Activated T-cell treated with anti-CD3 and anti-CD28 coated beads, Interleukin-2, amount 50 U/mL, for 24 hours (primary cell): ENCODE measurements at regions not wholly inside any gene's neighbourhood (a gene's known extent, or its start where the extent isn't known, plus 50 kb on each side); places are given as distances from the start of the nearest gene placed in this dataset.
"Not testable (repeated sequence)": the region's sequence is repeated elsewhere in the genome, so short reads cannot be mapped to it uniquely, and the experiment has no call there.

Experiments
- DNase-seq: peaks from one replicate; pipeline ENCODE4 v3.0.0-alpha.2; 2020
- H3K27ac Mint-ChIP-seq: 2 replicates; pipeline ENCODE4 v1.8.0; 2020; ENCODE audit warnings: mild to moderate bottlenecking, mixed read lengths
- H3K27me3 Mint-ChIP-seq: 2 replicates; pipeline ENCODE4 v1.8.0; 2020; ENCODE audit warnings: mixed read lengths
- H3K36me3 Mint-ChIP-seq: 2 replicates; pipeline ENCODE4 v1.8.0; 2020; ENCODE audit warnings: low read depth, mixed read lengths
- H3K4me1 Mint-ChIP-seq: 2 replicates; pipeline ENCODE4 v1.8.0; 2020; ENCODE audit warnings: low read depth, mixed read lengths
- H3K4me3 Mint-ChIP-seq: 2 replicates; pipeline ENCODE4 v1.8.0; 2020; ENCODE audit warnings: mild to moderate bottlenecking, moderate library complexity, mixed read lengths
- H3K9me3 Mint-ChIP-seq: 2 replicates; pipeline ENCODE4 v1.8.0; 2020; ENCODE audit warnings: mixed read lengths

GRCh38 chr21:17387030-17387617, 125.7 kb upstream of the CXADR start:
- Mint-ChIP-seq H3K9me3 (no peaks in the 10 kb centered on the region), H3K27me3 (peaks cover 6% of the 10 kb centered on the region), H3K27ac (no peak overlapping the region), H3K36me3 (no peaks in the 10 kb centered on the region), H3K4me1 (no peaks in the 10 kb centered on the region), H3K4me3 (no peak overlapping the region)
- DNase-seq: no peak

- H3K27me3 Mint-ChIP-seq: peaks cover 6% of the 10 kb centered on the region
- H3K27ac Mint-ChIP-seq: no peak overlapping the region
- no peaks in the 10 kb centered on the region for H3K9me3 Mint-ChIP-seq
- no peak for DNase-seq
- H3K4me1 Mint-ChIP-seq: no peaks in the 10 kb centered on the region
- no peak overlapping the region for H3K4me3 Mint-ChIP-seq
- no peaks in the 10 kb centered on the region for H3K36me3 Mint-ChIP-seq
Observed at GRCh38 chr21:17388226-17388625, 124.6 kb upstream of the CXADR start.

GRCh38 chr21:17389311-17389710, 123.5 kb upstream of the CXADR start:
- H3K9me3 Mint-ChIP-seq: no peaks in the 10 kb centered on the region
- no peak overlapping the region for H3K27ac Mint-ChIP-seq
- no peaks in the 10 kb centered on the region for H3K4me1 Mint-ChIP-seq

GRCh38 chr21:17390569-17390968, 122.3 kb upstream of the CXADR start:
- Mint-ChIP-seq H3K9me3 (no peaks in the 10 kb centered on the region), H3K36me3 (no peaks in the 10 kb centered on the region), H3K27me3 (peaks cover 4% of the 10 kb centered on the region), H3K27ac (no peak overlapping the region), H3K4me1 (no peaks in the 10 kb centered on the region), H3K4me3 (no peak overlapping the region)
- no peak for DNase-seq

More at GRCh38 chr21:17389311-17389710, 123.5 kb upstream of the CXADR start:
- Mint-ChIP-seq H3K4me3 (no peak overlapping the region), H3K36me3 (no peaks in the 10 kb centered on the region), H3K27me3 (peaks cover 6% of the 10 kb centered on the region)
- no peak for DNase-seq

GRCh38 chr21:17391811-17392340, 121.0 kb upstream of the CXADR start:
- DNase-seq: no peak
- Mint-ChIP-seq H3K9me3 (no peaks in the 10 kb centered on the region), H3K27me3 (no peaks in the 10 kb centered on the region), H3K4me3 (no peak overlapping the region), H3K27ac (no peak overlapping the region), H3K4me1 (no peaks in the 10 kb centered on the region), H3K36me3 (no peaks in the 10 kb centered on the region)

- no peaks in the 10 kb centered on the region for H3K4me1 Mint-ChIP-seq
- no peaks in the 10 kb centered on the region for H3K27me3 Mint-ChIP-seq
- H3K9me3 Mint-ChIP-seq: no peaks in the 10 kb centered on the region
- H3K4me3 Mint-ChIP-seq: no peak overlapping the region
- H3K36me3 Mint-ChIP-seq: no peaks in the 10 kb centered on the region
- no peak for DNase-seq
- no peak overlapping the region for H3K27ac Mint-ChIP-seq
Observed at GRCh38 chr21:17393413-17393812, 119.4 kb upstream of the CXADR start.

- Mint-ChIP-seq H3K36me3 (no peaks in the 10 kb centered on the region), H3K9me3 (no peaks in the 10 kb centered on the region), H3K4me3 (no peak overlapping the region), H3K4me1 (no peaks in the 10 kb centered on the region), H3K27ac (no peak overlapping the region), H3K27me3 (peaks cover 3% of the 10 kb centered on the region)
- no peak for DNase-seq
Observed at GRCh38 chr21:17396948-17397347, 115.9 kb upstream of the CXADR start.

GRCh38 chr21:17397703-17398102, 115.1 kb upstream of the CXADR start:
- no peaks in the 10 kb centered on the region for H3K4me1 Mint-ChIP-seq
- no peaks in the 10 kb centered on the region for H3K9me3 Mint-ChIP-seq
- H3K4me3 Mint-ChIP-seq: no peak overlapping the region
- DNase-seq: no peak
- peaks cover 3% of the 10 kb centered on the region for H3K27me3 Mint-ChIP-seq
- H3K36me3 Mint-ChIP-seq: no peaks in the 10 kb centered on the region
- H3K27ac Mint-ChIP-seq: no peak overlapping the region

- H3K4me1 Mint-ChIP-seq, H3K9me3 Mint-ChIP-seq, H3K4me3 Mint-ChIP-seq, H3K27me3 Mint-ChIP-seq, DNase-seq, H3K27ac Mint-ChIP-seq, H3K36me3 Mint-ChIP-seq: not testable (repeated sequence)
Observed at GRCh38 chr21:17398954-17399353, 113.9 kb upstream of the CXADR start.

GRCh38 chr21:17402937-17403336, 109.9 kb upstream of the CXADR start:
- H3K27me3 Mint-ChIP-seq: peaks cover 3% of the 10 kb centered on the region
- DNase-seq: no peak
- peaks cover 4% of the 10 kb centered on the region for H3K4me1 Mint-ChIP-seq
- H3K27ac Mint-ChIP-seq: no peak overlapping the region
- H3K36me3 Mint-ChIP-seq: no peaks in the 10 kb centered on the region
- H3K4me3 Mint-ChIP-seq: no peak overlapping the region
- peaks cover 5% of the 10 kb centered on the region for H3K9me3 Mint-ChIP-seq

GRCh38 chr21:17406202-17406601, 106.6 kb upstream of the CXADR start:
- Mint-ChIP-seq H3K36me3 (no peaks in the 10 kb centered on the region), H3K9me3 (peaks cover 5% of the 10 kb centered on the region), H3K4me1 (peaks cover 4% of the 10 kb centered on the region), H3K4me3 (no peak overlapping the region), H3K27ac (no peak overlapping the region), H3K27me3 (peaks cover 3% of the 10 kb centered on the region)
- no peak for DNase-seq

GRCh38 chr21:17414766-17415165, 98.1 kb upstream of the CXADR start:
- Mint-ChIP-seq H3K9me3 (no peaks in the 10 kb centered on the region), H3K4me3 (no peak overlapping the region), H3K27ac (no peak overlapping the region), H3K4me1 (peaks cover 4% of the 10 kb centered on the region), H3K27me3 (peaks cover 12% of the 10 kb centered on the region), H3K36me3 (no peaks in the 10 kb centered on the region)
- no peak for DNase-seq

GRCh38 chr21:17416139-17416538, 96.7 kb upstream of the CXADR start:
- Mint-ChIP-seq H3K36me3 (no peaks in the 10 kb centered on the region), H3K4me3 (no peak overlapping the region), H3K9me3 (no peaks in the 10 kb centered on the region), H3K27ac (no peak overlapping the region), H3K27me3 (peaks cover 12% of the 10 kb centered on the region), H3K4me1 (peaks cover 4% of the 10 kb centered on the region)
- DNase-seq: no peak

GRCh38 chr21:17422931-17423330, 89.9 kb upstream of the CXADR start:
- Mint-ChIP-seq H3K4me1 (peaks cover 4% of the 10 kb centered on the region), H3K27me3 (no peaks in the 10 kb centered on the region), H3K36me3 (no peaks in the 10 kb centered on the region), H3K4me3 (no peak overlapping the region), H3K27ac (no peak overlapping the region), H3K9me3 (no peaks in the 10 kb centered on the region)
- DNase-seq: no peak

- Mint-ChIP-seq H3K9me3 (no peaks in the 10 kb centered on the region), H3K36me3 (no peaks in the 10 kb centered on the region), H3K4me3 (no peak overlapping the region), H3K27ac (no peak overlapping the region), H3K4me1 (no peaks in the 10 kb centered on the region), H3K27me3 (no peaks in the 10 kb centered on the region)
- no peak for DNase-seq
Observed at GRCh38 chr21:17427157-17427556, 85.7 kb upstream of the CXADR start.
